Left lung (tissue), 4 donors: ENCODE measurements at regions not wholly inside any gene's neighbourhood (a gene's known extent, or its start where the extent isn't known, plus 50 kb on each side); places are given as distances from the start of the nearest gene placed in this dataset.

Experiments used
- ATAC-seq: fragments of 200-7000 bp; cut with Tn5 transposase; one replicate; pipeline ENCODE4 v1.9.1; 2020; ENCODE audit warnings: moderate library complexity
- DNase-seq, 4 donors: peaks; one replicate each; pipeline ENCODE4 v3.0.0-alpha.2; 2013 to 2020
- H3K27ac ChIP-seq, 2 donors: fragments of 200-600 bp; sonication (generic) in 1 of 2; one replicate each; pipeline versions ENCODE4 v1.5.0 to v1.8.0; 2020 to 2021
- H3K27me3 ChIP-seq, 2 donors: fragments of 200-600 bp; sonication (generic) in 1 of 2; one replicate each; pipeline versions ENCODE4 v1.5.0 to v1.8.0; 2020 to 2021
- H3K36me3 ChIP-seq, 2 donors: fragments of 200-600 bp; sonication (generic) in 1 of 2; one replicate each; pipeline versions ENCODE4 v1.5.0 to v1.8.0; 2020 to 2021
- H3K4me1 ChIP-seq, 2 donors: fragments of 200-600 bp; one replicate each; pipeline ENCODE4 v1.8.0; 2021
- H3K4me3 ChIP-seq, 2 donors: fragments of 200-600 bp; sonication (generic) in 1 of 2; one replicate each; pipeline versions ENCODE4 v1.5.0 to v1.8.0; 2020 to 2021; ENCODE audit warnings: mild to moderate bottlenecking in 1 of 2
- H3K9me3 ChIP-seq, 2 donors: fragments of 200-600 bp; sonication (generic) in 1 of 2; one replicate each; pipeline versions ENCODE4 v1.5.0 to v1.8.0; 2020 to 2021
- intact Hi-C, 2 donors: fragments of 100-400 bp; cut with DNase I; formaldehyde crosslinking; loops; one replicate each; pipeline versions ENCODE4 v1.11.2 to v1.14.2; 2022
- TF ChIP-seq, protein P1 (sequence below), 2 donors: fragments of 200-600 bp; sonication (generic) in 1 of 2; IDR thresholded peaks; one replicate each; pipeline versions ENCODE4 v1.5.0 to v1.8.0; 2021; ENCODE audit warnings: antibody characterized with exemption in 2 of 2
- donor health status: DM: no; HTN: yes; CAD: no.
- donor health status: DM: no; HTN: no; CAD: no.

DNA sequence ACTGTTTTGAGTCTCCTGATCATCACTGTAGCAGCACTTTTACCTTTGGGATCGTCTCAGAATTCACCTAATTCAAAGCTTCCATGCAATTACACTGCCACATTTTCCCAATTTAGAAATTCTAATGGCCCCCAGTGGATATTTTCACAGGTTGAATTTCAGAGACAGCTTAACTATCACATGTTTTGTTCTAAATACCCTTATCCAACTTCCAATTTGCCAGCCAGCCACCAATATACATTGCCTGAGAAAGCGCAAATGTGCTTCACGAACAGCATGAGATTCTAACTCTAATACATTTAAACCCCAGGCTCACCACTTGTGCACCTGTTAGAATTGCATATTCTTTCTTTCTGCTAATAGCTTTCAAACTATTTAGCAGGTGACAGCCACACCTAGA lies 1160.9 kb upstream of the TMEM132C start:
- TF ChIP-seq, protein P1, sequence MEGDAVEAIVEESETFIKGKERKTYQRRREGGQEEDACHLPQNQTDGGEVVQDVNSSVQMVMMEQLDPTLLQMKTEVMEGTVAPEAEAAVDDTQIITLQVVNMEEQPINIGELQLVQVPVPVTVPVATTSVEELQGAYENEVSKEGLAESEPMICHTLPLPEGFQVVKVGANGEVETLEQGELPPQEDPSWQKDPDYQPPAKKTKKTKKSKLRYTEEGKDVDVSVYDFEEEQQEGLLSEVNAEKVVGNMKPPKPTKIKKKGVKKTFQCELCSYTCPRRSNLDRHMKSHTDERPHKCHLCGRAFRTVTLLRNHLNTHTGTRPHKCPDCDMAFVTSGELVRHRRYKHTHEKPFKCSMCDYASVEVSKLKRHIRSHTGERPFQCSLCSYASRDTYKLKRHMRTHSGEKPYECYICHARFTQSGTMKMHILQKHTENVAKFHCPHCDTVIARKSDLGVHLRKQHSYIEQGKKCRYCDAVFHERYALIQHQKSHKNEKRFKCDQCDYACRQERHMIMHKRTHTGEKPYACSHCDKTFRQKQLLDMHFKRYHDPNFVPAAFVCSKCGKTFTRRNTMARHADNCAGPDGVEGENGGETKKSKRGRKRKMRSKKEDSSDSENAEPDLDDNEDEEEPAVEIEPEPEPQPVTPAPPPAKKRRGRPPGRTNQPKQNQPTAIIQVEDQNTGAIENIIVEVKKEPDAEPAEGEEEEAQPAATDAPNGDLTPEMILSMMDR (IDR thresholded peaks at IDR 0.05) = no peak
- Histone ChIP-seq H3K36me3 (no peaks in the 10 kb centered on the region), H3K27ac (no peak overlapping the region), H3K27me3 (no peaks in the 10 kb centered on the region), H3K4me3 (no peak overlapping the region), H3K9me3 (no peaks in the 10 kb centered on the region), H3K4me1 (no peaks in the 10 kb centered on the region)
- no peak for ATAC-seq
- DNase-seq = no peak
- intact Hi-C loops = no loop called here

DNA sequence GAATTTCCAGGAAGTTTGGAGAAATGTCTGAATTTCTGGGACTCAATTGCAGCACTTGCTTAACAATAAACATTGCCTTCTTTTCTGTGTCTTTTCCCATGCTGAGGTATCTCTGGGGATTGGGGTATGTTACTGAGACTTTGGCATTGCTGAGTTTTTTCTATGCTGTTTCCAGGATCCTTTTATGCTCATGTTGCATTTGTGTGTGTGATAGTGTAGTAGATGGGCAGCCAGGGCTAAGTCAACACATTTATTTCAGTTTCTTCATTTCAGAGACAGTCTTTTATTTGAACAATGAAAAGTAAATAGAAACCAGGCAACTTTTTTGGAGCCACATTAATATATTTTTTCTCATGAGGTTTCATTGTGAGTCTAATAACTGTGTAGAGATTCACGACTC lies 1160.3 kb upstream of the TMEM132C start:
- Histone ChIP-seq H3K4me1 (no peaks in the 10 kb centered on the region), H3K27ac (no peak overlapping the region), H3K9me3 (no peaks in the 10 kb centered on the region), H3K4me3 (no peak overlapping the region), H3K27me3 (peaks cover 0 to under 1% of the 10 kb centered on the region in 2 donors), H3K36me3 (no peaks in the 10 kb centered on the region)
- ATAC-seq (no peak), DNase-seq (no peak)
- intact Hi-C loops = no loop called here
- TF ChIP-seq, protein P1 (IDR thresholded peaks at IDR 0.05) = no peak

DNA sequence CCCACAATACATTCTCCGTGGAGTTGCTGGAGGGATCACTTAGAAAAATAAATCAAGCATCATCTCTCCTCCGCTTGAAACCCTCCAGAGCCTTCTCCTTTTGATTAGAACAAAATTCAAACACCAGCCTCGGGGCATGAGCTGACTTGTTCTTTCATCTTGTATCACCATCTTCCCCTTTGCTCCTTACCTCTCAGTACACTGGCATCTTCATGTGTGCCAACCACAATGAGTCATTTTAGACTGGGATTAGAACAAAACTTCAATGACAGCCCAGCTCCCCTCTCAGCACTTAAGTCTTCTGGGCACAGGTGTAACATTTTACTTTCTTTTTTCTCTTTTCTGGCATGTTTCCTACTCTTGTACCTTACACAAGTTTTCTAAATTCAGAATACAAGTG lies 1159.2 kb upstream of the TMEM132C start:
- Histone ChIP-seq H3K4me1 (no peaks in the 10 kb centered on the region), H3K36me3 (no peaks in the 10 kb centered on the region), H3K27ac (no peak overlapping the region), H3K27me3 (peaks cover 0 to 10% of the 10 kb centered on the region in 2 donors), H3K4me3 (no peak overlapping the region), H3K9me3 (no peaks in the 10 kb centered on the region)
- DNase-seq = no peak
- intact Hi-C loops = no loop called here
- ATAC-seq = peak; percentile 72
- TF ChIP-seq, protein P1 (IDR thresholded peaks at IDR 0.05) = no peak

DNA sequence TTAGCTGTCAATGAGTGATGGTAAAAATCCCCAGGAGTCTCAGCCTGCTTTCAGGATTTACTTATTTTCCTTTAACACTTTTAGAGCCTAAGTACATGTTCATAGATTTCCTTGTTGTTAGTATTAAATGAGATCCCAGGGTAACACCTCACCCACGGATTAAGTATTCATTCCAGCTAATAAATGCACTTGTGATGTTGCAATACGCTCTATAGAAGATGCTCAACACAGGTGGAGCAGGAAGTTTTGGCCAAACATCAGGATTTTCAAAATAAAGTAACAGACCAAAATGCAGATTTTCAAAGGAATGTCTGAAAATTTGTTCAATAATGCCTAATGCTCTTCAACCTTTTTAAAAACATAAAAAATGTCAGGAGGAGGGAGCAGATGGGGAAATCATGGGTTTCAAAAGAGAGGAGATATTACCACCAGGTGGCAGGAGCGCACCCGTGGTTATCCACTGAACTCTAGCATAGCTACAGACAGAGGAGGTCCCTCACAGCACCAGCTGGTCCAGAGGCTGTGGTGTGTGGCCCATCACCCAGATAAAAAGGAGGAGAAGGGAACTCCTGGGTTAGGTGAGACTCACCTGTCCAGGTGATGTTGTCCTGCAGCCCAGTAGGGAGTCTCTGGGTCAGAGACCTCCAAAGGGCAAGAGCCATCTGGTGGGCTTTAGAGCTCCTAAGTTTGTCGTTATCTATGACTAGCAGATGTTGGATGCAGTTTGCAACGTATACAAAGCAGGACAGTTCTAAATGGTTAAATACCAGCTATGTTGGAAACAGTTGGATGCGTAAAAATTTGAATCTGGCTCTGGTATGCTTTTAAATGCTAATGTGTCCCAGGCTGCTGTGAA lies 1158.4 kb upstream of the TMEM132C start:
- no peak overlapping the region for H3K27ac ChIP-seq
- no peak overlapping the region for H3K4me3 ChIP-seq
- intact Hi-C loops = no loop called here
- TF ChIP-seq, protein P1 (IDR thresholded peaks at IDR 0.05) = peak; percentile 30 to 52
- H3K4me1 ChIP-seq = no peaks in the 10 kb centered on the region
- no peaks in the 10 kb centered on the region for H3K9me3 ChIP-seq
- DNase-seq = peak in 2 of 4 donors; percentile 5 to 42
- no peaks in the 10 kb centered on the region for H3K36me3 ChIP-seq
- ATAC-seq = peak; percentile 96
- H3K27me3 ChIP-seq = peaks cover 0 to 10% of the 10 kb centered on the region in 2 donors

DNA sequence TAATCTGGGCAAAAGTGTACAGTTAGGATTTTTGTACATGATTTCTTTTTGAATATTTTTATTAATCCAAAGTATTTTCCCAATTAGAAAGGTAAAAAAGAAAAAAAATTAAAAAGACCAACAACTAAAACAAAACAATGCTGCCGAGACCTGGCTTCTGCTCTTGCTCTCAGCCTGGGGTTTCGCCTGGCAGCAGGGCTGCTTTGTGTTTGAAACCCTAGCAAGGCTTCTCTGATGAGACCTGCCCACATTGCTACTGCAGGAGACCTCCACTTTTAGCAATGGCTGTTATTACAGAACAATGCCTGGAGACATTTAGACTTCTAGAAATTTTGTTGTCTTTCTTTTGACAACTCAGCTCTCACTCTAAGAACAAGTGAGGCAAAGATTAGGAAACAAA lies 1153.0 kb upstream of the TMEM132C start:
- Histone ChIP-seq H3K27ac (no peak overlapping the region), H3K27me3 (peaks cover 0 to 10% of the 10 kb centered on the region in 2 donors), H3K4me3 (no peak overlapping the region), H3K36me3 (no peaks in the 10 kb centered on the region), H3K4me1 (no peaks in the 10 kb centered on the region), H3K9me3 (no peaks in the 10 kb centered on the region)
- TF ChIP-seq, protein P1 (IDR thresholded peaks at IDR 0.05) = no peak
- no peak for ATAC-seq
- intact Hi-C loops = loop anchor here in 1 of 2 donors (10.0 kb wide), 1 partner anchor 181 kb away; no protein-coding TSS in a partner anchor
- no peak for DNase-seq
